ENCODE measurements at regions not wholly inside any gene's neighbourhood (a gene's known extent, or its start where the extent isn't known, plus 50 kb on each side); places are given as distances from the start of the nearest gene placed in this dataset.

- TF ChIP-seq FOXS1 (CRISPR knock-in tag; IDR thresholded peaks at IDR 0.05) (no peak), MAX (IDR thresholded peaks at IDR 0.05) (no peak), PHF8 (IDR thresholded peaks at IDR 0.05; ENCODE audit: borderline replicate concordance, low read depth) (no peak), POLR2A (IDR thresholded peaks at IDR 0.05; ENCODE audit: low read length) (no peak), NPAS2 (CRISPR knock-in tag; IDR thresholded peaks at IDR 0.05; ENCODE audit: borderline replicate concordance) (no peak), SMC3 (IDR thresholded peaks at IDR 0.05) (no peak)
- TF ChIP-seq, protein P1, sequence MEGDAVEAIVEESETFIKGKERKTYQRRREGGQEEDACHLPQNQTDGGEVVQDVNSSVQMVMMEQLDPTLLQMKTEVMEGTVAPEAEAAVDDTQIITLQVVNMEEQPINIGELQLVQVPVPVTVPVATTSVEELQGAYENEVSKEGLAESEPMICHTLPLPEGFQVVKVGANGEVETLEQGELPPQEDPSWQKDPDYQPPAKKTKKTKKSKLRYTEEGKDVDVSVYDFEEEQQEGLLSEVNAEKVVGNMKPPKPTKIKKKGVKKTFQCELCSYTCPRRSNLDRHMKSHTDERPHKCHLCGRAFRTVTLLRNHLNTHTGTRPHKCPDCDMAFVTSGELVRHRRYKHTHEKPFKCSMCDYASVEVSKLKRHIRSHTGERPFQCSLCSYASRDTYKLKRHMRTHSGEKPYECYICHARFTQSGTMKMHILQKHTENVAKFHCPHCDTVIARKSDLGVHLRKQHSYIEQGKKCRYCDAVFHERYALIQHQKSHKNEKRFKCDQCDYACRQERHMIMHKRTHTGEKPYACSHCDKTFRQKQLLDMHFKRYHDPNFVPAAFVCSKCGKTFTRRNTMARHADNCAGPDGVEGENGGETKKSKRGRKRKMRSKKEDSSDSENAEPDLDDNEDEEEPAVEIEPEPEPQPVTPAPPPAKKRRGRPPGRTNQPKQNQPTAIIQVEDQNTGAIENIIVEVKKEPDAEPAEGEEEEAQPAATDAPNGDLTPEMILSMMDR (IDR thresholded peaks at IDR 0.05) = no peak
Measured at GRCh38 chr6:156306531-156306930, 470.6 kb upstream of the ARID1B start.

All from A549 (cell line).